Mammary epithelial cell (primary cell): ENCODE measurements at regions not wholly inside any gene's neighbourhood (a gene's known extent, or its start where the extent isn't known, plus 50 kb on each side); places are given as distances from the start of the nearest gene placed in this dataset.

ENCODE experiments used
- CTCF ChIP-seq, 2 donors: IDR thresholded peaks in 1 of 2; conservative IDR thresholded peaks in 1 of 2; 2 replicates each; pipeline ENCODE4 v1.5.1; 2011 to 2012; ENCODE audit warnings: inconsistent platforms in 2 of 2, low read length in 2 of 2, mild to moderate bottlenecking in 2 of 2, control low read depth in 1 of 2, low read depth in 1 of 2; ENCODE audit not compliant: insufficient read depth in 1 of 2; ENCODE audit errors: extremely low read depth in 1 of 2
- EZH2 ChIP-seq: IDR thresholded peaks from 2 replicates; pipeline ENCODE4 v1.6.1; 2012; ENCODE audit warnings: low read length, inconsistent platforms, borderline replicate concordance

GRCh38 chr4:142960126-142960525 lies 114.0 kb upstream of the INPP4B start:
- TF ChIP-seq CTCF (conservative IDR thresholded peaks at IDR 0.05 in 1 of 2, IDR thresholded peaks at IDR 0.05 in 1 of 2; ENCODE audit: extremely low read depth in 1 of 2, insufficient read depth in 1 of 2, low read depth in 1 of 2, low read length in 2 of 2), result no peak
- no peak for TF ChIP-seq EZH2
